HG02763 (cell line): ENCODE measurements at regions not wholly inside any gene's neighbourhood (a gene's known extent, or its start where the extent isn't known, plus 50 kb on each side); places are given as distances from the start of the nearest gene placed in this dataset.
"Not testable (repeated sequence)": the region's sequence is repeated elsewhere in the genome, so short reads cannot be mapped to it uniquely, and the experiment has no call there.

Experiments
- ATAC-seq: cut with Tn5 transposase; IDR thresholded peaks from one replicate; pipeline ENCODE4 v1.9.1; 2021; ENCODE audit warnings: mild to moderate bottlenecking, moderate library complexity; ENCODE audit not compliant: unreplicated experiment

DNA sequence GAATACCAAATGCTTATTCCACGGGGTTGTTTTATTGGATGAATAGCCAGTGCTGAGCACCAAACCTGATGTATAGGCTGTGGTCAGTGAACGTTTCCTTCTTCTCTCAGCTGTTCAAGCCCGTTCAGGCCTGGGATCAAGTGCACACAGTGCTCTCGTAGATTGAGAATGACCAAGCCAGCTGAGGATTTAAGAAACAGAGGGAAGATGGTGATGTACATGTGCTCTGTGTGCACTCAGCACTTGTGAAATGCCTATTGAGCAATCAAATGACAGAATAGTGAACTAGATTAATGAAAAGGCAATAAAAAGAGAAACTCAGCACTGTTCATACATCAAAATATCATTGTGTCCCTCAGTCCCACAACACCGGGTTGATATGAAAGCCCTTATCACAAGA is 302.5 kb downstream of the BMPER start:
- ATAC-seq = no peak

- no peak for ATAC-seq
These were observed 303.7 kb downstream of the BMPER start for GRCh38 chr7:34208878-34209621.

GRCh38 chr7:34211018-34211417 is 305.7 kb downstream of the BMPER start:
- ATAC-seq = no peak

GRCh38 chr7:34217972-34218371 is 312.6 kb downstream of the BMPER start:
- ATAC-seq = no peak

GRCh38 chr7:34219153-34219718 is 313.9 kb downstream of the BMPER start:
- ATAC-seq = no peak

GRCh38 chr7:34220506-34221185 is 315.3 kb downstream of the BMPER start:
- no peak for ATAC-seq

DNA sequence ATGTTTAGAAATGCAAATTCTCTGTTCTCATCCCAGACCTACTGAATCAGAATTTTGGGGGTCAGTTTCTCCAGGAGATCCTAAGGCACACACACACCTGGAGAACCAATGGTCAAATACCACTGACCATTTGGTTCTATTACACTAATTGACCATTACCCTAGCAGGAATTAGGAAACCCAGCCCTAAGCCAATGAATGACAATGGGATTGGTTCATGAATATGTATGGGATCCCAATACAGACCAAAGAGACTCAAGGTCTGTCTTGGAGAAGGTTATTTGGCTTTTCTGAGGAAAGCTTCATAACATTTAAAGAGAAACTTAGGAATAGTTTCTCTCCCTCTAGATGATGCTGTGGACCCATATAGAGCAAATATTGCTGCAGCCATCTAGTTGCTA is 317.0 kb downstream of the BMPER start:
- no peak for ATAC-seq

DNA sequence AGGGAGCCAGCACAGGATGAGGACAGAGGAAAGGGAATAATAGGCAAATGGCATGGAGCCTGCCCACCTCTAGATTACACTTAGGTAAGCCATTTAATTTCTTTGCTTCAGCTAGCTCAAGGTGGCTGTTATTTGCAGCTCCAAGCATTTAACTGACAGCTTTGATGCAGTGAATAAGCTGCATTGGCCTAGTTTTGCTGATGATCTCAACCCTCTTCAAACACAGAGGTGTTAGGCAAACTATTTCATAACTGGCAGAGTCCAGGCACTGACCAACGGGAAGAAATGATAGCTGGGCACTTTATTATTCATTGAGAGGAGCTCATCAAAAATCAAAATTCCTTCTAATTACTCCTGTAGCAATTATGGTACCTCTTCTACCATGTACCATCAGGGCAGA is 317.4 kb downstream of the BMPER start:
- ATAC-seq = no peak

- ATAC-seq = no peak
These were observed 318.9 kb downstream of the BMPER start for GRCh38 chr7:34224281-34224680.

- no peak for ATAC-seq
These were observed 319.9 kb downstream of the BMPER start for GRCh38 chr7:34225193-34225592.

DNA sequence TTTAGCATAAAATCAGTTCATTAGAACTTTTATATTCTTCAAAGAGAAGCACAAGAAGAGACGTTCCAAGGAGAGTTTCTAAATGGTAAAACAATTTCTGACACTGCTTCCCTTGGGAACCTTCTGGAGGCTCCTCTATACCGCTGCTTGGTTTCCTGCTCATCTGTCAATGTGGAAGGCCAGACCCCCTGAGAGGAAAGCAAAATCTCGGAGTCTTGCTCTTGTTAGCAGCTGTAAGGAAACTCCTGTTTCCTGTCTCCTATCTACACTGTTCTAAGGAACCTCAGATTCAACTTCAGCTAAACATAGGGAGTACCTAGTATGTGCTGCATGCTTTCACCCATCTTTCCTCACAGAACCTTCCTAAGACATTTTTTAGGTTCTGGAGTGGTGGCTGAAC is 322.2 kb downstream of the BMPER start:
- ATAC-seq = no peak

- not testable (repeated sequence) for ATAC-seq
These were observed 329.8 kb downstream of the BMPER start for GRCh38 chr7:34235101-34235500.

DNA sequence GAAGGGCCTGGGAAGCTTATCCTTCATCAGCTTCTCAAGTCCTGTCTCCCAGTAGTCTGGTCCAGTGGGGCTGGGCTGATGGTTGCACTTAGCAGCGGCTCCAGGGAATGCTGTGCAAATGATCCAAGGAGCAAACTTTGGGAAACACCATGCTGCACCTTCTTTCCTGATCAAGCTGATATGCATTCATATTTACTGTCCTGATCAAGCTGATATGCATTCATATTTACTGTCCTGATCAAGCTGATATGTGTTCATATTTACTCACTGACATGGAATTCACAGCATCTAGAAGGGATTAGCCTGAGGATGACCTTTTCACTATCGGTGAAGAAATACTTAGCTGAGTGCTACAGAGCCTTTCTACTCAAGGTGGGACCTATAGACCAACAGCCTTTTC is 330.7 kb downstream of the BMPER start:
- no peak for ATAC-seq

DNA sequence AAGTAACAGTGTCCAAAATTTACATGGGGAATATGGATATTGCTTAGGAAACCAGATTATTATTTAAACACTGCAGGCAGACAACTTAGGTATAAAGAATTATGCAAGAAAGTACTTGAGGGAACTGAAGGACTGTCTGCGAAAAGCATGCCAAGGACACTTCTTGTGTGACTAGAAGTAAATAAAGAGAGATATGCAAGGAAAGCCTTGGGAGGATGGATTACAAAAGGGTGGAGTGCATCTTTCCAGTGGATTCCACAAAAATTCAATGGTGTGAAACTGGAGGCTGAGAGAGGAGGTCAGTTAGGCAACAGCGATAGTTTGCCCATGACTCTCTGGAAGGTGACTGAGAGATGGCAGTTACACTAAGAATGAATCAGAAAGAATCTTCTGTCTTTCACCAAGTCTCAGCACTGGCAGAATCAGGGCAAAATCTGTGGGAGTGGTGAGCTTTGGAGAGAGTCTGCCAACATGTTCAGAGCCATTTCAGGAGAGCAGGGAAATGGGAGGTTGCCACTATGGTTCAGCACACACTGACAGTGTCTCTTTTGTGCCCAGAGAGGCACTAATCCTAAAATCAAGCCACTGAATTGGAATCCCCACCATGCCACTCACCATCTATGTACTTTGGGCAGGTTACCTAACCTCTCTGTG is 331.6 kb downstream of the BMPER start:
- ATAC-seq = no peak

DNA sequence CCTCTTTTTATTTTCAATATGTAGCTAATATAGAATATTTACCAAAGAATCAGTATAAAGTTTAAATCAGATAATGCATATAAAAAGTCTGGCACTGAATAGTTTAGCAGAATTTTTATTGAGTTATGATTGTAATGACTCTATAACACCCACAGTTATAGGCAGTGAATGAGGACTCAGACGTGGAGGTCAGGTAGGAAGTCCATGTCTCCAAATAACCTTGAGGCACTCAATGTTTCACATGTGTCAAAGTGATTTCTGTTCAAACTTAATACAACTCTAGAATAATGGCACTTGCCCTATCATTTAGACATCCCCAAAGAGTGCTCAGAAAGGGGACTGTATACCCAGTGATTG is 332.1 kb downstream of the BMPER start:
- ATAC-seq = no peak

GRCh38 chr7:34240417-34240816 is 335.1 kb downstream of the BMPER start:
- no peak for ATAC-seq

GRCh38 chr7:34242391-34242790 is 337.1 kb downstream of the BMPER start:
- no peak for ATAC-seq

DNA sequence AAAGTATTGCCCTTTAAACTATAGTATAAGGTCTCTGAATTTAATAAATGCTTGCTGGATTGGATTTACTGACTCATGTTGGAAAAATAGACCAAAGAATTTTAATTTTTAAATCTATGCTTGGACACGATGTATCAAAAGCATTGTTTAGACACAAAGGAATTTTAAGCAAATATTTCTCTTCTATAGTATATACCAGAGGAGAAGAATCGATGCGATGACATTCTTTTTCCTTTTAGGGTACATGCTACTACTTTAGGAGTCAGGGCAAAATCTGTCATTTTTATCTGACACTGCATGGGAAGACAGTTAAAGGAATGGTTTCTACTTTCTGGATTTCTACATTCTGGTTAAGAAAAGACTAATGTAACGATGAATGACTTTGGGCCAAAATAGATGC is 339.9 kb downstream of the BMPER start:
- ATAC-seq = no peak

GRCh38 chr7:34247468-34247867 is 342.1 kb downstream of the BMPER start:
- no peak for ATAC-seq

DNA sequence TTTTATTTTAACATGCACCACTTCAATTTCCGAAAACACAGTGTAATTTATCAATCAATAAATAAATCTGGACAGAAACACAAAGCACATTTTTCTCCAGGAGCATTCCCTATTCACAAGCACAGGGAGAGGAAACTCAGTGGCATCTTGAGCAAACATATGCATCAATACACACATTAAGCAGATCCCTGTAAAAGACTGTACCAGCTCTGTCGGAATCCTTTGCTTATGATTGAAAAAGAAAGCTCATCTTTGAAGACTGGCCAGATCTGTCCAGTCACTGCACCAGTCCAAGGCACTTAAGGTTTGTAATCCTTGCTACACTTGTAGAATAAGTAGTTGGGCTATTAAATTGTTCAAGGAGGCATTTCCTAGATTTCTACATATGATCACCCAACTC is 343.9 kb downstream of the BMPER start:
- ATAC-seq = no peak

DNA sequence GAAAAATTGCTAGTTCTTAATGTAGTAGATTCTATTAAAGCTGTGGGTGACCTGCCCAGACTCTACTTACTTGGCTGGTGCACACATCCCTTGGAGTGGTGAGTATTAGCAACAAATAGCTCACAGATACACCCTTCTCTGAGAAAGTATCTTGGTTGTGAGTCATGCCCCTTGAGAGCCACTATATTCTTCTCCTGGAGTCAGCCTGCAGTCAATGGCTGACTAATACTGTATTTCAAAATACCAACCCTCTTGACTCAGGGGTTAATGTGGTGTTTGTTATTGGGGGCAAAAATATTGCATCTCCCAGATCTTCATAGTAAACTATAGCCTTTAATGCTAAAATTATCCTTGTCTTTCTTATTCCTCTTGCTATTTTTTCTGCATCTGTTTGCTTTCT is 354.9 kb downstream of the BMPER start:
- ATAC-seq = no peak

DNA sequence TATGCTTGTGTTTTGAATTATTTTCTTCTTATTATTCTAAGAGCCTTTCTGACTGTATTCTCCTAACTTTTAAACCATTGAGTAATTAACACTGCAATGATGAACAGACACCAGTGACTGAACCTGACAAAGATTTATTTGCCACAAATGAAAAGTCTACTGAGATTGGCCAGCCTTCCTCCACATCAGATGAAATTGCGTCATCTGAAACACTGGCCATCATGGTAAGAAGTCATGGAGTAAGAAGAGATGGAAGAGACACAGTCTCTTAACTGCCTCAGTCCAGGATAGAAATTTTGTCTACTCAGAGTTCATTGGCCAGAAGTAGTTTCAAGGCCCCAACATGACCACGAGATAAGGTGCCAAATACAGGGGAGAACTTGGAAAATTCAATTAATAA is 357.8 kb downstream of the BMPER start:
- no peak for ATAC-seq
